ENCODE measurements at regions not wholly inside any gene's neighbourhood (a gene's known extent, or its start where the extent isn't known, plus 50 kb on each side); places are given as distances from the start of the nearest gene placed in this dataset.
"Not testable (repeated sequence)": the region's sequence is repeated elsewhere in the genome, so short reads cannot be mapped to it uniquely, and the experiment has no call there.

DNA sequence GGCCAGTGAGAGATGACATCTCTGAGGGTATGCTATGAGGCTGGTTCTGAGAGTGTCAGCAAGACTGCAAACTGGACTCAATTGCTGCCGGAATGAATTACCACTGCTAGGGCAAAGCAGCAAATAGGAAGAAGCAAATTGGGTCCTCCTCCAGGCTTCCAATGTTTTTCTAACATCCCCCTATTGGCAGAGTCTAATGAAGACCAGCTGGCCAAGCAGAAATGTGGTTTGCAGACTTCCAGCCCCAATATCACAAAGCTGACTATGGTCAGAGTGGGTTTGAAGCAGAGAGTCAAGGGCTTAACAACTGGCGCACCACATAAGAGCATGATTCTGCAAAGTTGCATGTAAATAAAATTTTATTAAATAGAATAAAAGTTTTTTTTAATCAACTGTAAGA is 225.4 kb upstream of the GLRA2 start (continued):
- TF ChIP-seq, protein P1, sequence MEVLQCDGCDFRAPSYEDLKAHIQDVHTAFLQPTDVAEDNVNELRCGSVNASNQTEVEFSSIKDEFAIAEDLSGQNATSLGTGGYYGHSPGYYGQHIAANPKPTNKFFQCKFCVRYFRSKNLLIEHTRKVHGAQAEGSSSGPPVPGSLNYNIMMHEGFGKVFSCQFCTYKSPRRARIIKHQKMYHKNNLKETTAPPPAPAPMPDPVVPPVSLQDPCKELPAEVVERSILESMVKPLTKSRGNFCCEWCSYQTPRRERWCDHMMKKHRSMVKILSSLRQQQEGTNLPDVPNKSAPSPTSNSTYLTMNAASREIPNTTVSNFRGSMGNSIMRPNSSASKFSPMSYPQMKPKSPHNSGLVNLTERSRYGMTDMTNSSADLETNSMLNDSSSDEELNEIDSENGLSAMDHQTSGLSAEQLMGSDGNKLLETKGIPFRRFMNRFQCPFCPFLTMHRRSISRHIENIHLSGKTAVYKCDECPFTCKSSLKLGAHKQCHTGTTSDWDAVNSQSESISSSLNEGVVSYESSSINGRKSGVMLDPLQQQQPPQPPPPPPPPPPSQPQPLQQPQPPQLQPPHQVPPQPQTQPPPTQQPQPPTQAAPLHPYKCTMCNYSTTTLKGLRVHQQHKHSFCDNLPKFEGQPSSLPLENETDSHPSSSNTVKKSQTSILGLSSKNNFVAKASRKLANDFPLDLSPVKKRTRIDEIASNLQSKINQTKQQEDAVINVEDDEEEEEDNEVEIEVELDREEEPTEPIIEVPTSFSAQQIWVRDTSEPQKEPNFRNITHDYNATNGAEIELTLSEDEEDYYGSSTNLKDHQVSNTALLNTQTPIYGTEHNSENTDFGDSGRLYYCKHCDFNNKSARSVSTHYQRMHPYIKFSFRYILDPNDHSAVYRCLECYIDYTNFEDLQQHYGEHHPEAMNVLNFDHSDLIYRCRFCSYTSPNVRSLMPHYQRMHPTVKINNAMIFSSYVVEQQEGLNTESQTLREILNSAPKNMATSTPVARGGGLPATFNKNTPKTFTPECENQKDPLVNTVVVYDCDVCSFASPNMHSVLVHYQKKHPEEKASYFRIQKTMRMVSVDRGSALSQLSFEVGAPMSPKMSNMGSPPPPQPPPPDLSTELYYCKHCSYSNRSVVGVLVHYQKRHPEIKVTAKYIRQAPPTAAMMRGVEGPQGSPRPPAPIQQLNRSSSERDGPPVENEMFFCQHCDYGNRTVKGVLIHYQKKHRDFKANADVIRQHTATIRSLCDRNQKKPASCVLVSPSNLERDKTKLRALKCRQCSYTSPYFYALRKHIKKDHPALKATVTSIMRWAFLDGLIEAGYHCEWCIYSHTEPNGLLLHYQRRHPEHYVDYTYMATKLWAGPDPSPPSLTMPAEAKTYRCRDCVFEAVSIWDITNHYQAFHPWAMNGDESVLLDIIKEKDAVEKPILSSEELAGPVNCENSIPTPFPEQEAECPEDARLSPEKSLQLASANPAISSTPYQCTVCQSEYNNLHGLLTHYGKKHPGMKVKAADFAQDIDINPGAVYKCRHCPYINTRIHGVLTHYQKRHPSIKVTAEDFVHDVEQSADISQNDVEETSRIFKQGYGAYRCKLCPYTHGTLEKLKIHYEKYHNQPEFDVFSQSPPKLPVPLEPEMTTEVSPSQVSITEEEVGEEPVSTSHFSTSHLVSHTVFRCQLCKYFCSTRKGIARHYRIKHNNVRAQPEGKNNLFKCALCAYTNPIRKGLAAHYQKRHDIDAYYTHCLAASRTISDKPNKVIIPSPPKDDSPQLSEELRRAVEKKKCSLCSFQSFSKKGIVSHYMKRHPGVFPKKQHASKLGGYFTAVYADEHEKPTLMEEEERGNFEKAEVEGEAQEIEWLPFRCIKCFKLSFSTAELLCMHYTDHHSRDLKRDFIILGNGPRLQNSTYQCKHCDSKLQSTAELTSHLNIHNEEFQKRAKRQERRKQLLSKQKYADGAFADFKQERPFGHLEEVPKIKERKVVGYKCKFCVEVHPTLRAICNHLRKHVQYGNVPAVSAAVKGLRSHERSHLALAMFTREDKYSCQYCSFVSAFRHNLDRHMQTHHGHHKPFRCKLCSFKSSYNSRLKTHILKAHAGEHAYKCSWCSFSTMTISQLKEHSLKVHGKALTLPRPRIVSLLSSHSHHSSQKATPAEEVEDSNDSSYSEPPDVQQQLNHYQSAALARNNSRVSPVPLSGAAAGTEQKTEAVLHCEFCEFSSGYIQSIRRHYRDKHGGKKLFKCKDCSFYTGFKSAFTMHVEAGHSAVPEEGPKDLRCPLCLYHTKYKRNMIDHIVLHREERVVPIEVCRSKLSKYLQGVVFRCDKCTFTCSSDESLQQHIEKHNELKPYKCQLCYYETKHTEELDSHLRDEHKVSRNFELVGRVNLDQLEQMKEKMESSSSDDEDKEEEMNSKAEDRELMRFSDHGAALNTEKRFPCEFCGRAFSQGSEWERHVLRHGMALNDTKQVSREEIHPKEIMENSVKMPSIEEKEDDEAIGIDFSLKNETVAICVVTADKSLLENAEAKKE (CRISPR knock-in tag; IDR thresholded peaks at IDR 0.05), result no peak
- no peak for TF ChIP-seq POLR2AphosphoS5 (IDR thresholded peaks at IDR 0.05; ENCODE audit: low read depth)
- TF ChIP-seq, protein P2, sequence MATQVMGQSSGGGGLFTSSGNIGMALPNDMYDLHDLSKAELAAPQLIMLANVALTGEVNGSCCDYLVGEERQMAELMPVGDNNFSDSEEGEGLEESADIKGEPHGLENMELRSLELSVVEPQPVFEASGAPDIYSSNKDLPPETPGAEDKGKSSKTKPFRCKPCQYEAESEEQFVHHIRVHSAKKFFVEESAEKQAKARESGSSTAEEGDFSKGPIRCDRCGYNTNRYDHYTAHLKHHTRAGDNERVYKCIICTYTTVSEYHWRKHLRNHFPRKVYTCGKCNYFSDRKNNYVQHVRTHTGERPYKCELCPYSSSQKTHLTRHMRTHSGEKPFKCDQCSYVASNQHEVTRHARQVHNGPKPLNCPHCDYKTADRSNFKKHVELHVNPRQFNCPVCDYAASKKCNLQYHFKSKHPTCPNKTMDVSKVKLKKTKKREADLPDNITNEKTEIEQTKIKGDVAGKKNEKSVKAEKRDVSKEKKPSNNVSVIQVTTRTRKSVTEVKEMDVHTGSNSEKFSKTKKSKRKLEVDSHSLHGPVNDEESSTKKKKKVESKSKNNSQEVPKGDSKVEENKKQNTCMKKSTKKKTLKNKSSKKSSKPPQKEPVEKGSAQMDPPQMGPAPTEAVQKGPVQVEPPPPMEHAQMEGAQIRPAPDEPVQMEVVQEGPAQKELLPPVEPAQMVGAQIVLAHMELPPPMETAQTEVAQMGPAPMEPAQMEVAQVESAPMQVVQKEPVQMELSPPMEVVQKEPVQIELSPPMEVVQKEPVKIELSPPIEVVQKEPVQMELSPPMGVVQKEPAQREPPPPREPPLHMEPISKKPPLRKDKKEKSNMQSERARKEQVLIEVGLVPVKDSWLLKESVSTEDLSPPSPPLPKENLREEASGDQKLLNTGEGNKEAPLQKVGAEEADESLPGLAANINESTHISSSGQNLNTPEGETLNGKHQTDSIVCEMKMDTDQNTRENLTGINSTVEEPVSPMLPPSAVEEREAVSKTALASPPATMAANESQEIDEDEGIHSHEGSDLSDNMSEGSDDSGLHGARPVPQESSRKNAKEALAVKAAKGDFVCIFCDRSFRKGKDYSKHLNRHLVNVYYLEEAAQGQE (IDR thresholded peaks at IDR 0.05; ENCODE audit: unreplicated experiment), result no peak
- TF ChIP-seq EZH2 (IDR thresholded peaks at IDR 0.05; ENCODE audit: low read depth, unreplicated experiment), result no peak
- no peak for TF ChIP-seq STAT1 (IDR thresholded peaks at IDR 0.05; ENCODE audit: unreplicated experiment)
- TF ChIP-seq, protein P3, sequence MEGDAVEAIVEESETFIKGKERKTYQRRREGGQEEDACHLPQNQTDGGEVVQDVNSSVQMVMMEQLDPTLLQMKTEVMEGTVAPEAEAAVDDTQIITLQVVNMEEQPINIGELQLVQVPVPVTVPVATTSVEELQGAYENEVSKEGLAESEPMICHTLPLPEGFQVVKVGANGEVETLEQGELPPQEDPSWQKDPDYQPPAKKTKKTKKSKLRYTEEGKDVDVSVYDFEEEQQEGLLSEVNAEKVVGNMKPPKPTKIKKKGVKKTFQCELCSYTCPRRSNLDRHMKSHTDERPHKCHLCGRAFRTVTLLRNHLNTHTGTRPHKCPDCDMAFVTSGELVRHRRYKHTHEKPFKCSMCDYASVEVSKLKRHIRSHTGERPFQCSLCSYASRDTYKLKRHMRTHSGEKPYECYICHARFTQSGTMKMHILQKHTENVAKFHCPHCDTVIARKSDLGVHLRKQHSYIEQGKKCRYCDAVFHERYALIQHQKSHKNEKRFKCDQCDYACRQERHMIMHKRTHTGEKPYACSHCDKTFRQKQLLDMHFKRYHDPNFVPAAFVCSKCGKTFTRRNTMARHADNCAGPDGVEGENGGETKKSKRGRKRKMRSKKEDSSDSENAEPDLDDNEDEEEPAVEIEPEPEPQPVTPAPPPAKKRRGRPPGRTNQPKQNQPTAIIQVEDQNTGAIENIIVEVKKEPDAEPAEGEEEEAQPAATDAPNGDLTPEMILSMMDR (conservative IDR thresholded peaks at IDR 0.05; ENCODE audit: low read depth in 2 of 2), result no peak
- TF ChIP-seq, protein P4, sequence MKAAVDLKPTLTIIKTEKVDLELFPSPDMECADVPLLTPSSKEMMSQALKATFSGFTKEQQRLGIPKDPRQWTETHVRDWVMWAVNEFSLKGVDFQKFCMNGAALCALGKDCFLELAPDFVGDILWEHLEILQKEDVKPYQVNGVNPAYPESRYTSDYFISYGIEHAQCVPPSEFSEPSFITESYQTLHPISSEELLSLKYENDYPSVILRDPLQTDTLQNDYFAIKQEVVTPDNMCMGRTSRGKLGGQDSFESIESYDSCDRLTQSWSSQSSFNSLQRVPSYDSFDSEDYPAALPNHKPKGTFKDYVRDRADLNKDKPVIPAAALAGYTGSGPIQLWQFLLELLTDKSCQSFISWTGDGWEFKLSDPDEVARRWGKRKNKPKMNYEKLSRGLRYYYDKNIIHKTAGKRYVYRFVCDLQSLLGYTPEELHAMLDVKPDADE (IDR thresholded peaks at IDR 0.05), result no peak
- no peak for TF ChIP-seq ZNF114 (CRISPR knock-in tag; IDR thresholded peaks at IDR 0.05)

DNA sequence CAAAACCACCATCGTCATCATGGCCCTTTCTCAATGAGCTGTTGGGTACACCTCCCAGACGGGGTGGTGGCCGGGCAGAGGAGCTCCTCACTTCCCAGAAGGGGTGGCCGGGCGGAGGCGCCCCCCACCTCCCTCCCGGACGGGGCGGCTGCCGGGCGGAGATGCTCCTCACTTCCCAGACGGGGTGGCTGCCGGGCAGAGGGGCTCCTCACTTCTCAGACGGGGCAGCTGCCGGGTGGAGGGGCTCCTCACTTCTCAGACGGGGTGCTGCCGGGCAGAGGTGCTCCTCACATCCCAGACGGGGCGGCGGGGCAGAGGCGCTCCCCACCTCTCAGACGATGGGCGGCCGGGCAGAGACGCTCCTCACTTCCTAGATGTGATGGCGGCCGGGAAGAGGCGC is 226.8 kb upstream of the GLRA2 start:
- DNase-seq (ENCODE audit: low spot score); H3K79me2 ChIP-seq (replicated peaks; ENCODE audit: insufficient read depth); H3K4me1 ChIP-seq (ENCODE audit: insufficient read depth); H3K4me1 Mint-ChIP-seq; H3K27ac Mint-ChIP-seq; H3K27me3 Mint-ChIP-seq (ENCODE audit: insufficient read depth, low read depth, poor library complexity); H3K4me3 Mint-ChIP-seq; H3K4me3 ChIP-seq; ATAC-seq; H3F3A ChIP-seq (replicated peaks; ENCODE audit: low read depth); H3K36me3 ChIP-seq (ENCODE audit: insufficient read depth); H3K9me3 Mint-ChIP-seq; H4K20me1 ChIP-seq (replicated peaks; ENCODE audit: insufficient read depth); H3K27me3 ChIP-seq (ENCODE audit: insufficient read depth); H3K36me3 Mint-ChIP-seq (ENCODE audit: low read depth); H3K27ac ChIP-seq (ENCODE audit: low read depth); H2AFZ ChIP-seq; H3K9me2 ChIP-seq (ENCODE audit: insufficient read depth); H3K4me2 ChIP-seq: not testable (repeated sequence)
